RWPE2 (cell line): ENCODE measurements at regions not wholly inside any gene's neighbourhood (a gene's known extent, or its start where the extent isn't known, plus 50 kb on each side); places are given as distances from the start of the nearest gene placed in this dataset.
"Not testable (repeated sequence)": the region's sequence is repeated elsewhere in the genome, so short reads cannot be mapped to it uniquely, and the experiment has no call there.

Experiments
- ATAC-seq: fragments of 200-7000 bp; cut with Tn5 transposase; 3 replicates; pipeline ENCODE4 v1.9.1; 2021; ENCODE audit warnings: low read depth
- DNase-seq: peaks from one replicate; pipeline ENCODE4 v3.0.0-alpha.2; 2020; ENCODE audit warnings: low spot score
- H3K27ac ChIP-seq: fragments of 450-650 bp; 2 replicates; pipeline ENCODE4 v1.5.1; 2017; ENCODE audit warnings: mild to moderate bottlenecking; ENCODE audit not compliant: poor library complexity, severe bottlenecking
- H3K27me3 ChIP-seq: fragments of 250-450 bp; sonication (Bioruptor Pico); 2 replicates; pipeline ENCODE4 v1.5.1; 2021; ENCODE audit warnings: mild to moderate bottlenecking, moderate library complexity; ENCODE audit not compliant: insufficient read depth, poor library complexity, severe bottlenecking
- H3K36me3 ChIP-seq: fragments of 250-450 bp; sonication (Bioruptor Pico); 2 replicates; pipeline ENCODE4 v1.5.1; 2020; ENCODE audit warnings: low read depth, mild to moderate bottlenecking, moderate library complexity
- H3K4me1 ChIP-seq: fragments of 250-450 bp; sonication (Bioruptor Pico); 2 replicates; pipeline ENCODE4 v1.5.1; 2021; ENCODE audit warnings: mild to moderate bottlenecking, moderate library complexity; ENCODE audit not compliant: insufficient read depth, poor library complexity, severe bottlenecking
- H3K4me3 ChIP-seq: fragments of 250-450 bp; sonication (Bioruptor Pico); 2 replicates; pipeline ENCODE4 v1.5.1; 2021; ENCODE audit warnings: mild to moderate bottlenecking, moderate library complexity; ENCODE audit not compliant: severe bottlenecking
- H3K9me3 ChIP-seq: fragments of 250-450 bp; sonication (Bioruptor Pico); 2 replicates; pipeline ENCODE4 v1.5.1; 2021; ENCODE audit warnings: mild to moderate bottlenecking, moderate library complexity; ENCODE audit not compliant: severe bottlenecking
- TF ChIP-seq, protein P1 (sequence below): fragments of 450-650 bp; IDR thresholded peaks from one replicate; pipeline ENCODE4 v1.5.1; 2017; ENCODE audit warnings: mild to moderate bottlenecking, moderate library complexity; ENCODE audit not compliant: poor library complexity, severe bottlenecking

DNA sequence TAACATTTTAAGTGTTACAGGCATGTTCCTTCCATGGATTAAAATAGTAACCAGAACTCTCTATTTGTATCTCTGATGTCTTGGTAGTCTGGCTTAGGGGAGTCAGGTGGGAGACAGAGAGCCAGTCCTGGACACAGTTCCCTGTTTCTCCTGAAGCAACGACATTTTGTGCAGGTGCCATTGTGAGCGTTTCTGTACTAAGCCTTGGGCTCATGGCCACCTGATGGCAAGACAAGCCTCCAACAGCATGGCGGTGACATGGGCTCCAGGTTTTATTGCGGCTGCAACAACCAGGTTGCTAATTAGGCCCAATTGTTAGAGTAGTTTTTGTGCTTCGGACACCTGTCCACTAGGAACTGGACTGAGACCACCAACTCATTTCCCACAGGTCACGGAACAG, 105.3 kb downstream of the PRDM13 start:
- no peak overlapping the region for H3K27ac ChIP-seq
- ATAC-seq, result no peak
- no peaks in the 10 kb centered on the region for H3K27me3 ChIP-seq
- no peak overlapping the region for H3K4me3 ChIP-seq
- H3K4me1 ChIP-seq, result no peaks in the 10 kb centered on the region
- H3K9me3 ChIP-seq, result no peaks in the 10 kb centered on the region
- no peak for DNase-seq
- H3K36me3 ChIP-seq, result no peaks in the 10 kb centered on the region
- TF ChIP-seq, protein P1, sequence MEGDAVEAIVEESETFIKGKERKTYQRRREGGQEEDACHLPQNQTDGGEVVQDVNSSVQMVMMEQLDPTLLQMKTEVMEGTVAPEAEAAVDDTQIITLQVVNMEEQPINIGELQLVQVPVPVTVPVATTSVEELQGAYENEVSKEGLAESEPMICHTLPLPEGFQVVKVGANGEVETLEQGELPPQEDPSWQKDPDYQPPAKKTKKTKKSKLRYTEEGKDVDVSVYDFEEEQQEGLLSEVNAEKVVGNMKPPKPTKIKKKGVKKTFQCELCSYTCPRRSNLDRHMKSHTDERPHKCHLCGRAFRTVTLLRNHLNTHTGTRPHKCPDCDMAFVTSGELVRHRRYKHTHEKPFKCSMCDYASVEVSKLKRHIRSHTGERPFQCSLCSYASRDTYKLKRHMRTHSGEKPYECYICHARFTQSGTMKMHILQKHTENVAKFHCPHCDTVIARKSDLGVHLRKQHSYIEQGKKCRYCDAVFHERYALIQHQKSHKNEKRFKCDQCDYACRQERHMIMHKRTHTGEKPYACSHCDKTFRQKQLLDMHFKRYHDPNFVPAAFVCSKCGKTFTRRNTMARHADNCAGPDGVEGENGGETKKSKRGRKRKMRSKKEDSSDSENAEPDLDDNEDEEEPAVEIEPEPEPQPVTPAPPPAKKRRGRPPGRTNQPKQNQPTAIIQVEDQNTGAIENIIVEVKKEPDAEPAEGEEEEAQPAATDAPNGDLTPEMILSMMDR, result no peak

DNA sequence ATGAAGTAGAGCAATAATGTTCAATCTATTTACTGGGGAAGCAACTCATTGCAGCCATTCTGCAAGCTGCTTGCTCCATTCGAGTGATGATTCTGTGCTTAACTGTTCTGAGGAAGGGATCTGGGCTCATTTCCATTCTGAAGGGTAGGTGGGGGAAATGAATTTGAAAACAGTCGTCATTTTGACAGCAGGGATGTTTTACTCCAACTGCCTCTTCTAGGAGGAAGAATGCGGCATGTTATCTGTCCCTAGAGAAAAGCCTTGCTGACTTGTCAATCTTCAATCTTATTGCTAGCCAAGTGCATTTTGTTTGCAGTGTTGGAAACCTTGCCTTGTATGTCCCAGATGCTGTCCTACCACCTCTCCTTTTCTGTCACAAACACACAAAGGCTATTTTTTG, 105.9 kb downstream of the PRDM13 start:
- no peak for ATAC-seq
- Histone ChIP-seq H3K36me3 (no peaks in the 10 kb centered on the region), H3K9me3 (no peaks in the 10 kb centered on the region), H3K27ac (no peak overlapping the region), H3K4me1 (no peaks in the 10 kb centered on the region), H3K27me3 (no peaks in the 10 kb centered on the region), H3K4me3 (no peak overlapping the region)
- DNase-seq, result no peak
- TF ChIP-seq, protein P1, result no peak

DNA sequence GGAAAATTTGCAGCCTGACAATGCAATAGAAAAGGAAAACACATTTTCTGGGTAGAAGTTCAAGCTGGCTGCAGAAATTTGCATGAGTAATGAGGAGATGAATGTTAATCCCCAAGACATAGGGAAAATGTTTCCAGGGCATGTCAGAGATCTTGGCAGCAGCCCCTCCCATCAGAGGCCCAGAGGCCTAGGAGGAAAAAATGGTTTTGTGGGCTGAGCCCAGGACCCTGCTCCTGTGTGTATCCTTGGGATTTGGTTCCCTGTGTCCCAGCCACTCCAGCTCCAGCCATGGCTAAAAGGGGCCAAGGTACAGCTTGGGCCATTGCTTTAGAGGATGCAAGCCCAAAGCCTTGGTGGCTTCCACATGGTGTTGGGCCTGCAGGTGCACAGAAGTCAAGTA, 115.4 kb downstream of the PRDM13 start:
- not testable (repeated sequence) for H3K4me3 ChIP-seq, H3K27me3 ChIP-seq, DNase-seq, ATAC-seq, H3K4me1 ChIP-seq, H3K36me3 ChIP-seq, H3K9me3 ChIP-seq, H3K27ac ChIP-seq

DNA sequence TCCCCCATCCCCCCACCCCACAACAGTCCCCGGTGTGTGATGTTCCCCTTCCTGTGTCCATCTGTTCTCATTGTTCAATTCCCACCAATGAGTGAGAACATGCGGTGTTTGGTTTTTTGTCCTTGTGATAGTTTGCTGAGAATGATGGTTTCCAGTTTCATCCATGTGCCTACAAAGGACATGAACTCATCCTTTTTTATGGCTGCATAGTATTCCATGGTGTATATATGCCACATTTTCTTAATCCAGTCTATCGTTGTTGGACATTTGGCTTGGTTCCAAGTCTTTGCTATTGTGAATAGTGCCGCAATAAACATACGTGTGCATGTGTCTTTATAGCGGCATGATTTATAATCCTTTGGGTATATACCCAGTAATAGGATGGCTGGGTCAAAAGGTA, 123.6 kb downstream of the PRDM13 start:
- not testable (repeated sequence) for H3K27ac ChIP-seq

GRCh38 chr6:99736302-99736701, 129.7 kb downstream of the PRDM13 start:
- TF ChIP-seq, protein P1, result no peak
- ATAC-seq (peak; percentile 72), DNase-seq (no peak)
- no peak overlapping the region for H3K4me3 ChIP-seq
- no peaks in the 10 kb centered on the region for H3K4me1 ChIP-seq
- H3K36me3 ChIP-seq, result no peaks in the 10 kb centered on the region
- H3K27ac ChIP-seq, result no peak overlapping the region
- no peaks in the 10 kb centered on the region for H3K9me3 ChIP-seq
- peaks cover 13% of the 10 kb centered on the region for H3K27me3 ChIP-seq

More for the DNA sequence above, 123.6 kb downstream of the PRDM13 start:
- not testable (repeated sequence) for H3K9me3 ChIP-seq, H3K36me3 ChIP-seq, DNase-seq, H3K4me1 ChIP-seq, ATAC-seq, H3K27me3 ChIP-seq, H3K4me3 ChIP-seq

GRCh38 chr6:99739526-99739925, 132.9 kb downstream of the PRDM13 start:
- TF ChIP-seq, protein P1, result no peak
- no peaks in the 10 kb centered on the region for H3K36me3 ChIP-seq
- peaks cover 13% of the 10 kb centered on the region for H3K27me3 ChIP-seq
- H3K4me1 ChIP-seq, result no peaks in the 10 kb centered on the region
- H3K9me3 ChIP-seq, result no peaks in the 10 kb centered on the region
- no peak overlapping the region for H3K4me3 ChIP-seq
- ATAC-seq (no peak), DNase-seq (no peak)
- no peak overlapping the region for H3K27ac ChIP-seq
